ENCODE measurements at regions not wholly inside any gene's neighbourhood (a gene's known extent, or its start where the extent isn't known, plus 50 kb on each side); places are given as distances from the start of the nearest gene placed in this dataset.
A peak's percentile ranks its signal among the peaks of the same experiment; 100 is the strongest.

DNA sequence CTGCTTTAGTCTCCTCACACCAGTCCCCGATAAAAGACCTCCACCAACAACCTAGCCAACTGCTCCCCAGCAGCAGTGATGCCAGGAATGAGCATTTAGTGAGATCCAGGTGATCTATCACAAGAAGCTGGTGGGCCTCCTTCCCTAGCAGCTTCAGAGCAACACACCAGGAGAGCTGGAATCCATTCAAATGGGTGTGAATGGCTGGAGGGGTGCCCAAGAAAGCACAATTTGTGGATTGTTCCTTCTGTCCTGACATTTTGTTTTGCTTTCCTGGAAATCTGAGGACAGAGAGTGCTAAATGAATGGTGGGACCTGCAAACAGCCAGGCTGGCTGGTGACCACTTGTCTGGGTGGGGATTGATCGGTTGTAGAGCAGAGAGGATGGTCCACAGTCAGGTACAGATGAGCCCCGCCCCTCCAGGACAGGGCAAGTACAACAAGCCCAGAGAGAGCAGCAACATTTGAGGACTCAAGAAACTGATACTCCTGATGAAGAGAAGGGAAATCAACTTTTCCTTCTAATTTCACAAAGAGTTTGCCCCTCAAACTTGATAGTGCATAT is 316.8 kb downstream of the VPS13C start:
- DNase-seq (ENCODE audit: low spot score) (no peak), ATAC-seq (no peak)

DNA sequence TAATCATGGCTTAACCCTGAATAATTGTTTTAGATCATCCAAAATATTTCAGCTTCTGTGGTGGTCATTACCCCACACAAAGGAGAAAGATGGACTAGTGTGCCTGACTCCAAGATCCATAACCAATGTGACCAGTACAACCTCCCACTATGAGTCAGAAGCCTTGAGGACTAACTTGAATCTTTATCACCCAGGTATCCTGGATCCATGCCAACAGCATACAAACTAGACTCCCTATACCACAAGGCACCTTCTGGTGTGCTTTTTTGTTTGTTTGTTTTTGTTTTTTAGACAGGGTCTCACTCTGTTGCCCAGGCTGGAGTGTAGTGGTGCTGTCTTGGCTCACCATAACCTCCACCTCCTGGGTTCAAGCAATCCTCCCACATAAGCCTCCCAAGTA is 317.7 kb downstream of the VPS13C start:
- ATAC-seq (no peak), DNase-seq (ENCODE audit: low spot score) (no peak)

DNA sequence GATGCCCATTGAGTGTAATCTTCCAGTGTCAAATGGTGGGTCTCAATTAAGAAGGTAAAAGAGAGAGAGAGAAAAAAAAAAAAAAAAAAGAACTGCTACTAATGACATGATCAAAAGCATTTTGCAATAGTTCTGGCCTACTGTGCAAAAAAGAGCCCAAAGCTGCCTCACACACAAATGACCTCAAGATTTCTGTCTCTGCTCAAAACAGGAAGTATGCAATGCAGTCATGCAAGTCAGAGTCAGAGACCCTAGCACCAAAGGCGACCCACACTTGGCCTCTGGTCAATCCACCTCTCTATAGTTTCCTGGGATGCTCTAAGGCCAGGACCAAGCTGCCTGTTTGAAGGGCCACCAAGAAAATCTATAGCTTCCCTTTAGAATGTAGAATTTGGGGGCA is 323.5 kb downstream of the VPS13C start:
- no peak for ATAC-seq
- DNase-seq (ENCODE audit: low spot score) = no peak

DNA sequence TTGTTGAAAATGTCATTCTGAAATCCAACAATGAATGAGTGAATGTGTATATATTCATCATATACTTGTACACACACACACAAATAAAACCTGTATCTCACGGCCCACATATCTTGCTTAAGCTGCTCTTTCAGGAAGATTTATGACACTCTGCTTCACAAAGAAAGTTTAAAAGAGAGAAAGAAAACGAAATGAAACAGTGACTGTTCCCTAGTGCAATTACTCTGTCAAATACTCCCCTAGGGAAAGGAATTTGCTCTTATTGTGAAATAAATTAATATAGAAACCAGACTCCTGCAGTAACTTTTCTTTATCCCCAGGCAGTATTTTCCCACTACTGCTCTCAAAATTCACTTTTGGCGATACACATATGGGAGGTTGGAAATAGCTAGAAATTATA is 329.1 kb downstream of the VPS13C start:
- no peak for ATAC-seq
- DNase-seq (ENCODE audit: low spot score) = no peak

DNA sequence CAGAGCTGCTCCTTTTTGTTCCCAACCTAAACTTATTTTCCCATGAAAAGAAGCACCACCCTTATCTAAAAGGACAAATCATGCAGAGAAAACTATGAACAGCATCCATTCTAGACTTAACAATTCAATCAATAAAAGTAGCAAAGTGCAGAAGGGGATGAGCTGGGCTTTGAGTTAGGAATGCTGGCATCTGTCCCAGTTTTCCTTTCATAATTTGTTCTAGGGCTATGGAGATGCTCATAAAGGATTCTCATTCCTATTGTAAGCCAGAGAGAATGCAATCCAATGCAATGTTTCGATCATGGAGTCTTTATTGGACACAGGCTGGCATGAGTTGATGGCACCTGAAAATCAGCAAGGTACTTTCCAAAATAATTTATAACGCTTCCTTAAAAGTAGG is 330.6 kb downstream of the VPS13C start:
- no peak for ATAC-seq
- no peak for DNase-seq (ENCODE audit: low spot score)

DNA sequence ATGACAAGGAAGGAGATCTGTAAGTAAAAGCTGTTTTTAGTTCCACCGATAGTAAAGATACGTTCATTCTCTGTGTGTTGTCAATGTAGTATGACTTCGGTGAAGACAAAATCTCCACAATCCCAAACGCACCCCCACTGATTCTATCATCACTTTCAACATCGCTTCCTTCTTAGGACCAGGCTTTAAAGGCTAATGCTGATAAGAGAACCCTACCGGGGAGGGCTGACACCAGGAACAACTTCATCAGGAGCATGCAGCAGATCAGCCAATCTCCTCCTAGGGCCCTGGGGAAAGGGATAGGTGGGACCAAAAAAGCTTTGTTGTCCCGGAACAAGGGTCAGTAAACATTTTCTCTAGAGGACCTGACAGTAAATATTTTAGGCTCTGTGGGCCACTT is 334.1 kb downstream of the VPS13C start:
- ATAC-seq = no peak
- no peak for DNase-seq (ENCODE audit: low spot score)

DNA sequence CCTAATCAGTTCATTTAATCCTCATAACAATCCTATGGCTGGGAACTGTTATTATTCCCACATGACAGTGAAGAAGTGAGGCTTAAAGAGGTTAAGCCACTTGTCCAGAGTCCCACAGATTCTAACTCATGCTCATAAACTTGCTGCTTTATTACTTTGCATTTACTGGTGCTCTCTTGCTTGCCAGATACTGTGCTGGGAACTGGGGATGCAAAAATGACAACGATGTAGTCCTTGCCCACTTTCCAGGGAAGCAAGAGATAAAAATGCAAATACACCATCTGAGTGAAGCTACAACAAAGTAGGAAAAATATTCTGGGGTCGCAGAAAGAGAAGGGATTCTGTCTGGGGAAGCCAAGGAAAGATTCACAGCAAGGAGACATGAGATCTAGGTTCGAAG is 335.0 kb downstream of the VPS13C start:
- ATAC-seq = no peak
- no peak for DNase-seq (ENCODE audit: low spot score)

DNA sequence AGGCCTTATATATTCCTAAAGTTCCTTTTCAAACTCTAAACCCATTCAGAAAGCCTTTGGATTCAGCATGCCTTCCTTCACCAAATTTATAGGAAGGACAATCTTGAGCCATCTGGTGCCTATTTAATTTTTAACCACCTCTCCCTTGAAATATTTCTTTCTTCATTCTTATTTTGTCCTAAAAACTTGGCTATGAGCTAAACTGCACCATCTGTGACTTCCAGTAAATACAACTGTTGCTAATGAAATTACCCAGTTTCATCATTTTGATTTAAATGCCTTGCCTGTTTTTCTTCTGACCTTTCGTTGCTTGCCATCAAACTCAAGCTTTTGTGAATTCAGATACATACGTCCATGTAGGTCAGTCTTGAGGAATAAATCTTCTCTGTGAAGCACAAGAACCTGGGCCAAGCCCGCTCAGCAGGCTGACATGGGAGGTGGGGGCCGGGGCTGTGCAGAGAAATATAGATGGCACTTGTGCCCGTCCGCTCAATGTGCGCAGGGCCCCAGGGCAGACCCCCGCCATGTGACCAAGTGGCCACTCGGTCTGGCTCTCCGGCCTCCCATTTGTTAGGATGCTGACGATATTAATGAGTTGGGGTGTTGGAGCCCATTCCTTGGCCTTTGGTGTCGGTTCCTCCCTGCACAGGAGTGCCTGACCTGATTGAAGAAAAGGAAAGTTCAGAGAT is 335.9 kb downstream of the VPS13C start:
- no peak for DNase-seq (ENCODE audit: low spot score)

DNA sequence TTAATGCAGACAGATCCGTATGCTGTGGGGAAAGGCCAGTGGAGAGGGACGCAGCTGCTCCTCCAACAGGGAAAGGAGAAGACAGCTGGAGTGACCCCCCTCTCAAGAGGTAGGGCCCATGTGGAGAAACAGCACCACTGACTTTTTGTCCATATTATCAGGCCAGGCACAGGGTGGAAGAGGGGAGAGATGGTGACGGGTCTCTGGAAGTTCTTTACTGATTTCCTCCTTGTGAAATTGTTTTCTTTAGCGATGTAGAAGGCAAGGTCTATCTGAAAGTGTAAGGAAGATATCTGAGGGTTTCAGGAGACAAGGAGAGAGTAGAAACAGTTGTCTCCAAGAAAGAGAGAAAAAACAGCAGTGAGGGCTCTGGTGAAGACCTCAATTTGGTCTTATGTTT is 338.8 kb downstream of the VPS13C start:
- DNase-seq (ENCODE audit: low spot score) (no peak), ATAC-seq (no peak)

More for the DNA sequence above, 335.9 kb downstream of the VPS13C start:
- ATAC-seq = no peak

DNA sequence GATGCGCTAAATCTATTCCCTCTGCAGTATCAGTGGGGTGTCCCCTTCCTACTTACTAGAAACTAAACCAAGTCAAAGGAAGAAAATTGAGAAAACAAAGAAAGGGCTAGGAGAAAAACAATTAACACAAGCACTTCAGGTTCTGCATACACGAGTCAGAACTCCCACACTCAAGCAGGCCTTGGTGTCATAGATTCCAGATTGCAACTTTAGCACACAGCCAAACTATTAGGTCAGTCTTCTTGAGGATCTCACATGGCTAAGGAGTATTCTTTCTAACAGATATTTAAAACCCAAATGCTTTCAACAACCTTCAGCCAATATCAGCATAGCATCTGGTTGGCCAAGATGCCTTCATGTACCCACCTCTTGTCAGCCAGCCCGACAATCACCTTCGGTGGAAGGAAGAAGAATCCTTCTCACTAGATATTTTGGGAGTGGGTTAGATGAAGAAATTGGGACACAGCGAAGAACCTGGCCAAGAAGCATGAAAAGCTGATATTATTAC is 340.0 kb downstream of the VPS13C start:
- DNase-seq (ENCODE audit: low spot score) (no peak), ATAC-seq (no peak)

DNA sequence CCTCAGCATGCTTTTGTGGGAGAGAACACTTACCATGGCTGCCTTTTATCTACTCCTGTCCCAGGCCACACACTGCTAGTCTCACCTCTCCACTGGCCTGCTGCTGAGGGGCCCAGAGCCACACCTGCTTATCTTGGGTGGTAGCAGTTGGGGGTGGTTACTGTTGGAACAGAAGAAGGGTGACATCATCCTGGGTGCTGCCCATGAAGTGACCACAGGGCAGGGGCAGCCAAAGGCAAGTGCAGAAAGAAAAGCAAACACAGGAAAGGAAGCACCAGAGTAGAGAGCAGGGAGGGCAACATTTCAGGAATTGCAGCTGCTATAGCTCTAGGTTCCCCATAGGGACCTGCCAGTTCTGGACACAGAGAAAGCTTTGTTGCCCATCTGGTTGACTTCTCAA is 345.2 kb downstream of the VPS13C start:
- ATAC-seq (no peak), DNase-seq (ENCODE audit: low spot score) (no peak)

DNA sequence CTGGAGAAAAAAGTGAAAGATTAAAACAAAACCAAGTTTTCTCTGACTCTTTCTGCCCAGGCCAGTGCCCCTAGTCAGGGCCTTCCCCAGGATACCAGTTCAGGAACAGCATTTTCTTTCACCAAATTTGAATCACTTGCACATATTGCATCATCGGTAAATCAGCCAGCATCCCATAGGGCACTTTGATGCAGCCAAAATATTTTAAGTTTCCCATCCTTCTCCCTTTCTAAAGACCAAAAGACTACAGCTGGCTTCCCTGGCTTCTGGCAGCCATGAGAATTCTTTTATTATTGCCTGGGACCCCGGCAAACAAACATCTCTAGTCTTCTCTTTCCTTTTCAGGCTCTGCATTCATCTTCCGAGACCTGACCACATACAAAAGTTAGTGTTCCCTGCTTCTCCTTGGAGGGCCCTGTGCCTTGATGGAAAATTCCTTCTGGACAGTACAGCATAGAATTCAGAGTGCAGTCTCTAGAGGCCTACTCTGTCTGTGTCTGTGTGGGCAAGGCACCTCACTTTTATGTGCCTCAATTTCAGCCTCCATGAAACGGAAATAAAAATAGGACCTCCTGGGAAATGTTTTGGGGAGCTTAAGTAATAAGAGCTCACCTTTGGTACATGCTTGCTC is 348.0 kb downstream of the VPS13C start:
- ATAC-seq = no peak
- DNase-seq (ENCODE audit: low spot score) = no peak

DNA sequence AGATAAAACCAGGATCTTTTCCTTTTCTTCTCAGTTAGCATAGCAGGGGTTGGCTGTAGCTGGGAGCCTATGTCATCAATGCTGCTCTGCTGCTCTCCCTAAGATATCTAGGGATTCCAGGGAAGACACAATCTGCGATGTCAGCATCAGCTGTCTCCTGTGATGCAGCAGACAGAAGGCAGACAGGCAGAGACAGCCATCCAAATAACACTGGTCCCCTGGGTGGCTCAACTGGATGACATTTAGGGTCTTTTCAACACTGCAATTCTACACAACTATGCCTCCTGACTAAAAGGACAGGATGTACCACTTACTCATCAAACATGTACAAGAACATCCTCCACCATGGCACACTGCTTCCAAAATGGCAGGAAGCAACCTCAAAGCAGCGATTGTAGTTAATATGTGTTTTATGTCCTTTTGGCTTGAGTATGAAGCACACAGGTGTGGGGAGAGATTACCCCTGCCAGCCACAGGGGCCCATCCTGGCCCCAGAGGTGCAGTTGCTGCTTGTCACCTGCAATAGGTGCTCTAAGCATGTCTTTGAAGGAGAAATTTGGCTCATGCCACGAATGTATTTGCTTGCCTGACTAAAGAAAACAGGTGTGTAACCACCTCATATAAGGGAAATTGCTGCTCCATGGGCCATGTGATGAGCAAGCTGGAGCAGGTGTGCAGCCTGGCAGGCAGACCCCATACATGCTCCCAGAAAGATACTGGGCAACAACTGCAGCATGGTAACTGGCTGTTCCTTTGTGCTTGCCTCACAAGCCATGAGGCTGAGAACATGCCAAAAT is 357.8 kb downstream of the VPS13C start:
- ATAC-seq (no peak), DNase-seq (ENCODE audit: low spot score) (no peak)

DNA sequence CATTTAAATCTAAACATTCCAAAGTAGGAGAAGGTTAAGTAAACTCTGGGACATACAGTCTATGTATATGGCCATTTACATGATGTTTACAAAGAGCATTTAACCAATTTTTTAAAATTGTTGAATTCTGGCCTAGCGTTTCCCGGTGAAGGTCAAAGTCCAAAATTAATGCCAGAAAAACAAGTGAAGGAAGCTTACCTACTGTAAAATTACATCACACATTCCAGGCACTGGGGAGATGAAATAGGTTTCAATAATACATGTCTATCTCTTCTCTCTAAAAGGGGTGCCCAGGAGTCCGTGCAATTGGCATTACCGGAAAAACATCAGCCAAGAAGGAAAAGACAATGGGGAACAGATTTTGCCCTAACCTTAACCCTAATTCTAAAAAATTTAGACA is 358.8 kb downstream of the VPS13C start:
- ATAC-seq (no peak), DNase-seq (ENCODE audit: low spot score) (no peak)

DNA sequence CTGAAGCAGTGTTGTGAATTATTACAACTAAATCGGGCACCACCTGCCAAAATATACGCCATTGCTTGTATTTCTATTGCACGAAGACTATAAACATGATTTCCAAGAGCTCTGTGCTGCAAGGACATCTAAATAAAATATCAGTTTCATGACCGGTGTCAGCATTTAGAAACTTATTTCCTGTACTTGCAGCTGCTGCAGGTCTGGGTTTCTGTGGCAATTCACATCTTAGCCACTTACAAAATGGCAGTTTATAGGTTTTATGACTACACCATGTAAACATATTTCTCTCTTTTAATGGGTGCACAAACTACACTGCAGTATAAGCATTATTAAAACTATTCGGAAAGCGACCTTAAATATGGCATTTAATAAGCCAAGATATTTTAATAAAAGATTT is 359.4 kb downstream of the VPS13C start:
- no peak for DNase-seq (ENCODE audit: low spot score)
- ATAC-seq = no peak

DNA sequence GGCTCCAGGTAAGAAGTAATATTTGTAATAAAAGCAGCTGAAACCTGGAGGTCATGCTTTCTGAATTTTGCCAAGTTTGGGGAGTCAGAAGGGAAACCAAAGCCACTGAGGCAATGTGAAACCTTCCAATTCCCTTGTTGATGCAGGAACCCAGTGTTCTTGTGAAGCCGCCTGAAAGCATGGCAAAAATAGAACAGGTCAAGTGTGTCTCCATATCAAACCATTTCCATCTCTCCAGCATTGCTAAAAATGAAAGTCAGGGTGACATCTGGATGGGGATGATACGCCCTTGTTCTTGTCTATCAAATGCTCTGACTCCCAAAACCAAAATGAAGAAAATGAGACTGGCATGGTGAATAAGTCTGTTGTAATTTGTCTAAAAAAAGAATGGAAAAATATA is 362.5 kb downstream of the VPS13C start:
- DNase-seq (ENCODE audit: low spot score) (no peak), ATAC-seq (no peak)

DNA sequence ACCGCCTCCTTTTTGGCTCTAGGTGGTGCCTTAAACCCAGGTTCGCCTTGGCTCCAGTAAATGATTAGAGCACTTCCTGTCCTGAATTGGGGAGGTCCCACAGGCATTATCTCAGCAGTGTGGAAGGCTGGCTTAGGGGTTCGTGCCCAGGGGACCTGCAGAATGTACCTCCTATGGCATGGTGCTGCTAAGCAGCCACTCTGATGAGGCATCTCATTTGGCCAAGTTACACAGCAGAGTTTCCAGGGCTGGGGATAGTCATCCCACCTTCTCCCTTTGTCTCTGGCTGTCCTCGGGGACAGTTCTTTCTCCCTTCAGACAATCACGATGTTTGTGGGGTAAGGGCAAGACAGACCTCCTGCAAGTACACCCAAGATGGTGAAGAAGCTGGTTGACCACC is 371.2 kb downstream of the VPS13C start:
- no peak for DNase-seq (ENCODE audit: low spot score)
- no peak for ATAC-seq

DNA sequence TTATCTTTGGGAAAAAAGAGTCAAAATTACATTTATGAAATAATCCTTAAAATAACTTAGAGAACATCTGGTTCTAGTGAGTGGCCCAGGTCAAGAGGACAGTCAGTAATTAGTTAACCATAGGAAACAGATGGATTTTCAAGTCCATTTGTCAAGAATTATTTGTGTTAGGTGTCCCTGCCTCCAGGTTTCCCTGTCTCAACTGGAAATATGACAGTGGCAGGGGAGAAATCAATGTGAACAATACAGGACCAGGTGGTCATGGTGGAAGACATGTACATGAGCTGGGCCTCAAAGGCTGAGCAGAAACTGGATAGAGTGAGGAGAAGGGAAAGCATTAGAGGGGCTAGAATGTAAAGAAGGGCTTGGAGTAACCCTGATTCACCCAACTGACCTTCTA is 372.6 kb downstream of the VPS13C start:
- DNase-seq (ENCODE audit: low spot score) (no peak), ATAC-seq (no peak)

DNA sequence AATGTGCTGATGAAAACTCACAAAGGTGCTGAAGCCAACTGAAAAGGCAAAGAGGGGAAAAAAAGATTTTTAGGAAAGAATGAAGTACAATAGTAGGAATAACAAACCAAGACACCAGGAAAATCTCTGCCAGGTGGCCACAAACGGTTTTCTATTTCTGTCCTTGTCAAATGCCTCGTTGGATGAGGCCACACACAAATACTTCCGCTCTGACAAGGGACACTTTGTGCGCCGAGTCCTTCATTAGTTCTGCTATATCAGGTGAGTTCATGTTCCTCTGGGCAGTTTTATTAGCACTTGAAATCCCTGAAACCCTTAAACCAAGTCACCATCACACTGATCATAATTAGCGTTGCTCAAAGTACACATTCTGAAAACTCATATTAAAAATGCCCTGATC is 373.1 kb downstream of the VPS13C start:
- DNase-seq (ENCODE audit: low spot score) (no peak), ATAC-seq (no peak)

DNA sequence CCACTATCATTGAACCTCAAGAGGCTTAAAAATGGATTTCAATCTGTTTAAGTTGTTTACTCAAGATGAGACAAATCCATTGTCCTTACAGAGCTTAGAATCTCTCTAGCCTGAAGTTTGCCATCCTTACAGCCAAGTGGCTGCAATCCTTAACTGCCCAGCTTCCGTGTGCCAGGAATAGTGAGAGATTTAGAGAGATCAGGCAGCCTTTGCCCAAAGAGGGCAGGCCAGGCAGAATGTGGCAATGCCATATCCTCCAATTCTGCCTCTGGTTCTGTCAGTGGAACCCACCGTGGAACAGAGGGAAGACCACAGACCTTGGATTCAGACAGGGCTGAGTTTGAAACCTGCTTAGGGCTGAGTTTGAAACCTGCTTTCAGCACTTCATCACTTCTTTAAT is 374.3 kb downstream of the VPS13C start:
- ATAC-seq = peak; percentile 33
- no peak for DNase-seq (ENCODE audit: low spot score)

DNA sequence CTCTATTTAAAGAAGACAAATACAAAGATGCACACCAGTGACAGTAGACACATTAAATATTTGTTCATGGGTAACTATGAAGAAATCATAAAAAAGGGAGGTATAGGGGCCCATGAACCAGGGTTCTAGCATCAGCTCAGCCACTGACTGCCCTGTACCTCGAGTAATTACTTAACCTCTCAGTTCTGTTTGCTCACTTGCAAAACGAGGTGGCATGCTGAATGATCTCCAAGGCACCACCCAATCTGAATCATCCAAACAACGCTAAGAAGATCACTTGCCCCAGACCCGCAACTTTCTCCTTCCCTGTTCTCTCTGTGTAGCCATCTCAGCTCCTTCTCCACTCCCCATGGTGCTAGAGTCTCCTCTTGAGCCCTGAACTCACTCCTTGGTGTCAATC is 374.7 kb downstream of the VPS13C start:
- ATAC-seq = peak; percentile 57
- DNase-seq (ENCODE audit: low spot score) = no peak

Measured in left lobe of liver (tissue), 2 donors.